Spleen (tissue), 11 donors: ENCODE measurements at regions not wholly inside any gene's neighbourhood (a gene's known extent, or its start where the extent isn't known, plus 50 kb on each side); places are given as distances from the start of the nearest gene placed in this dataset.

Source experiments
- DNase-seq: peaks from one replicate; pipeline ENCODE4 v3.0.0-alpha.2; 2020
- H3K27ac ChIP-seq, 8 donors: fragments of 200-600 bp; sonication (generic) in 7 of 8; 1 replicate in 4 of 8; 2 replicates in 4 of 8; pipeline versions ENCODE4 v1.5.0 to v1.8.0; 2016 to 2021; ENCODE audit warnings: inconsistent platforms in 4 of 8, mild to moderate bottlenecking in 4 of 8, moderate library complexity in 1 of 8
- H3K27me3 ChIP-seq, 7 donors: fragments of 200-600 bp; sonication (generic) in 6 of 7; replicated peaks in 1 of 7; 1 replicate in 4 of 7; 2 replicates in 3 of 7; pipeline versions ENCODE4 v1.5.0 to v1.8.0; 2016 to 2021; ENCODE audit warnings: inconsistent platforms in 3 of 7, mild to moderate bottlenecking in 1 of 7
- H3K36me3 ChIP-seq, 6 donors: fragments of 200-600 bp; sonication (generic) in 5 of 6; 1 replicate in 4 of 6; 2 replicates in 2 of 6; pipeline versions ENCODE4 v1.5.0 to v1.8.0; 2016 to 2021; ENCODE audit warnings: inconsistent platforms in 2 of 6
- H3K4me1 ChIP-seq, 6 donors: fragments of 200-600 bp; sonication (generic) in 5 of 6; 1 replicate in 3 of 6; 2 replicates in 3 of 6; pipeline versions ENCODE4 v1.5.0 to v1.8.0; 2016 to 2021; ENCODE audit warnings: inconsistent platforms in 3 of 6
- H3K4me3 ChIP-seq, 8 donors: fragments of 200-600 bp; sonication (generic) in 7 of 8; 1 replicate in 4 of 8; 2 replicates in 4 of 8; pipeline versions ENCODE4 v1.5.0 to v1.8.0; 2016 to 2021; ENCODE audit warnings: inconsistent platforms in 4 of 8, mild to moderate bottlenecking in 4 of 8, moderate library complexity in 2 of 8
- H3K9me3 ChIP-seq, 8 donors: fragments of 200-600 bp; sonication (generic) in 7 of 8; 1 replicate in 4 of 8; 2 replicates in 4 of 8; pipeline versions ENCODE4 v1.5.0 to v1.8.0; 2016 to 2021; ENCODE audit warnings: inconsistent platforms in 4 of 8
- POLR2A ChIP-seq, 3 donors: fragments of 450-650 bp; IDR thresholded peaks; one replicate each; pipeline ENCODE4 v1.5.1; 2017; ENCODE audit warnings: antibody characterized with exemption in 3 of 3, mild to moderate bottlenecking in 1 of 3
- POLR2AphosphoS5 ChIP-seq, 3 donors: sonication (generic); formaldehyde crosslinking; IDR thresholded peaks; one replicate each; pipeline ENCODE4 v1.5.1; 2017; ENCODE audit warnings: antibody characterized with exemption in 3 of 3
- WGBS, 5 donors: extraction: QIAGEN DNeasy Blood & Tissue Kit in 3 of 5; methylation state at CpG; one replicate each; pipeline versions ENCODE4 v1.1.5 to v1.1.7; 2013 to 2018; 5-methylcytosine and 5-hydroxymethylcytosine counted together
- intact Hi-C: fragments of 100-400 bp; cut with DNase I; formaldehyde crosslinking; loops from one replicate; pipeline ENCODE4 v1.15.0; 2023; ENCODE audit warnings: low total_unique reads
- TF ChIP-seq, protein P1 (sequence below), 11 experiments: fragments of 200-600 bp in 7 of 11; fragments of 450-650 bp in 4 of 11; sonication (generic) in 4 of 11; IDR thresholded peaks in 8 of 11; conservative IDR thresholded peaks in 3 of 11; 1 replicate in 7 of 11; 2 replicates in 4 of 11; pipeline versions ENCODE4 v1.4.0 to v1.8.0; 2016 to 2021; ENCODE audit warnings: antibody characterized with exemption in 11 of 11, inconsistent platforms in 4 of 11, mild to moderate bottlenecking in 1 of 11
- donor health status: healthy with polysubstance abuse.
- donor health status: DM: no; HTN: no; CAD: no; lungs with moderate emphysema.
- donor health status: DM: no; HTN: no; CAD: no.
- donor health status: Bipolar disorder and iron deficiency.
- donor health status: healthy.
- donor health status: DM: no; HTN: no; CAD: no.
- donor health status: DM: yes; HTN: yes; CAD: no.

DNA sequence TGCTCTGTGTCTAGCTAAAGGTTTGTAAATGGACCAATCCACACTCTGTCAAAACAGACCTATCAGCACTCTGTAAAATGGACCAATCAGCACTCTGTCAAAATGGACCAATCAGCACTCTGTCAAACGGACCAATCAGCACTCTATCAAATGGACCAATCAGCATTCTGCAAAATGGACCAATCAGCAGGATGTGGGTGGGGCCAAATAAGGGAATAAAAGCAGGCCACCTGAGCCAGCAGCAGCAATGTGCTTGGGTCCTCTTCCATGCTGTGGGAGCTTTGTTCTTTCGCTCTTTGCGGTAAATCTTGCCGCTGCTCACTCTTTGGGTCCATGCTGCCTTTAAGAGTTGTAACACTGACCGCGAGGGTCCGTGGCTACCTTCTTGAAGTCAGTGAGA, 740.5 kb upstream of the POM121L12 start:
- Histone ChIP-seq H3K4me1 (no peaks in the 10 kb centered on the region), H3K9me3 (peaks cover 0 to 28% (median 17%) of the 10 kb centered on the region in 8 donors), H3K36me3 (no peaks in the 10 kb centered on the region), H3K4me3 (no peak overlapping the region), H3K27ac (no peak overlapping the region), H3K27me3 (no peaks in the 10 kb centered on the region)
- no peak for DNase-seq
- intact Hi-C loops: no loop called here
- TF ChIP-seq, protein P1, sequence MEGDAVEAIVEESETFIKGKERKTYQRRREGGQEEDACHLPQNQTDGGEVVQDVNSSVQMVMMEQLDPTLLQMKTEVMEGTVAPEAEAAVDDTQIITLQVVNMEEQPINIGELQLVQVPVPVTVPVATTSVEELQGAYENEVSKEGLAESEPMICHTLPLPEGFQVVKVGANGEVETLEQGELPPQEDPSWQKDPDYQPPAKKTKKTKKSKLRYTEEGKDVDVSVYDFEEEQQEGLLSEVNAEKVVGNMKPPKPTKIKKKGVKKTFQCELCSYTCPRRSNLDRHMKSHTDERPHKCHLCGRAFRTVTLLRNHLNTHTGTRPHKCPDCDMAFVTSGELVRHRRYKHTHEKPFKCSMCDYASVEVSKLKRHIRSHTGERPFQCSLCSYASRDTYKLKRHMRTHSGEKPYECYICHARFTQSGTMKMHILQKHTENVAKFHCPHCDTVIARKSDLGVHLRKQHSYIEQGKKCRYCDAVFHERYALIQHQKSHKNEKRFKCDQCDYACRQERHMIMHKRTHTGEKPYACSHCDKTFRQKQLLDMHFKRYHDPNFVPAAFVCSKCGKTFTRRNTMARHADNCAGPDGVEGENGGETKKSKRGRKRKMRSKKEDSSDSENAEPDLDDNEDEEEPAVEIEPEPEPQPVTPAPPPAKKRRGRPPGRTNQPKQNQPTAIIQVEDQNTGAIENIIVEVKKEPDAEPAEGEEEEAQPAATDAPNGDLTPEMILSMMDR (IDR thresholded peaks at IDR 0.05 in 8 of 11, conservative IDR thresholded peaks at IDR 0.05 in 3 of 11): no peak
- TF ChIP-seq POLR2AphosphoS5 (IDR thresholded peaks at IDR 0.05): no peak
- no peak for TF ChIP-seq POLR2A (IDR thresholded peaks at IDR 0.05)
- WGBS, 5 donors: 83 to 88% (median 84%) methylated on average over 7 of the region's 7 CpGs

DNA sequence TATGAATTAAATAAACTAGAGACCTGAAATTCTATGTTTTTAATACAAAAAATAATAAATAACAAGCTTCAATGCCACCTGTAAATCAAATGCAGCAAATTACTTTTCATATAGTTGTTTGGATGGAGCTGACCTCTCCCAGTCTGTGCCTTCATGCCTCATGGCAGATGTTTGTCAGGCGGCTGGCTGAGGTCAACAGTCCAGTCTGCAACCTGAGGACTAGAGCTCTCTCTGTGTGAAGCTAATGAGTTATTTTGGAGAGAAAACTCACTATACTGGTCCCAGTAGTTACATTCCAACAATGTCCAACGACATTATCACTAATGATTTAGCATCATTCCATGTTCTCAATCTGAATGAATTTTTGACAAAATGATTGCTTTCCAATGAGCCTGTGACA, 746.2 kb upstream of the POM121L12 start:
- WGBS, 5 donors: 64 to 79% (median 72%) methylated on average over 2 of the region's 2 CpGs
- DNase-seq: no peak
- Histone ChIP-seq H3K4me3 (no peak overlapping the region), H3K9me3 (peaks cover 0 to 5% (median 0%) of the 10 kb centered on the region in 8 donors), H3K27ac (no peak overlapping the region), H3K27me3 (no peaks in the 10 kb centered on the region), H3K4me1 (no peaks in the 10 kb centered on the region), H3K36me3 (no peaks in the 10 kb centered on the region)
- TF ChIP-seq POLR2AphosphoS5 (IDR thresholded peaks at IDR 0.05): no peak
- TF ChIP-seq POLR2A (IDR thresholded peaks at IDR 0.05): no peak
- TF ChIP-seq, protein P1 (IDR thresholded peaks at IDR 0.05 in 8 of 11, conservative IDR thresholded peaks at IDR 0.05 in 3 of 11): no peak
- intact Hi-C loops: no loop called here

DNA sequence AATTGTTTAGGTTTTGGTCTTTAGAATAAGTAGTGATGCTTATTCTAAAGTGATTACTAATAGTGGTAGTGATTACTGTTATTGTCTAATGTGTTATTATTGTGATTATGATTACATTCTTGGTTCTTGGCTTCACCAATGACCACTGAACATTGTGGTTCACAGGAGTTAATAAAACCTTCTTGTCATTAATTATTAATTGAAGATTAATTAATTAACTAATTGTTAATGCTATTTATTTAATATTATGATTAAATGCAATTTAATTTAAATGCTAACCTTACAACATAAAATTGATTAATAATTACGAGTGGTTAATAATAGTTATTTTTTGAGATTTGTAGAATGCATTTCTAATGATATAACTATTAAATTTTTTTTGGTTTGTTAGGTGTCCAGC, 747.7 kb upstream of the POM121L12 start:
- TF ChIP-seq POLR2A (IDR thresholded peaks at IDR 0.05): no peak
- no peak for TF ChIP-seq POLR2AphosphoS5 (IDR thresholded peaks at IDR 0.05)
- TF ChIP-seq, protein P1 (IDR thresholded peaks at IDR 0.05 in 8 of 11, conservative IDR thresholded peaks at IDR 0.05 in 3 of 11): no peak
- no peaks in the 10 kb centered on the region for H3K36me3 ChIP-seq
- intact Hi-C loops: no loop called here
- no peaks in the 10 kb centered on the region for H3K27me3 ChIP-seq
- no peak overlapping the region for H3K4me3 ChIP-seq
- no peak overlapping the region for H3K27ac ChIP-seq
- WGBS, 5 donors: 82 to 93% (median 84%) methylated on average over 1 of the region's 1 CpG
- peaks cover 0 to 7% (median 0%) of the 10 kb centered on the region in 8 donors for H3K9me3 ChIP-seq
- no peak for DNase-seq
- H3K4me1 ChIP-seq: no peaks in the 10 kb centered on the region

DNA sequence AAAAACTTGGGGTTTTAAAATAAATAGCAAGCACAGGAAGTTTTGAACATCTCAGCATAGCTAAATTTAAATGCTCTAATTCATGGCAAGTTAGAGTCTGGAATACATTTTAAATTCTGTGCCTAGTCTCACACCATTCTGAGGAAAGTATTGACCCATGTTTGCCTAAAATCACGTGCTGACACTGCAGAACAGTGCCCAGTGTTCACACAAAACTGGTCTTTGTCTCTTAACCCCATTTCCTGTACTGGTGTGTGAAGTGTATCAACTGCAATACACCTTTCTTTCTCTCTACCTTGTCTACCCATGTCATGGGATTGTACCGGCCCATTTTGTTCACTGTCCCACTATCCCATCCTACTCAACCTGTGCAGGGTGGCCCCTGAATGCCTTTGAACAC, 749.7 kb upstream of the POM121L12 start:
- no peak for DNase-seq
- H3K4me3 ChIP-seq: no peak overlapping the region
- H3K27me3 ChIP-seq: no peaks in the 10 kb centered on the region
- peaks cover 0 to 18% (median 12%) of the 10 kb centered on the region in 8 donors for H3K9me3 ChIP-seq
- TF ChIP-seq POLR2AphosphoS5 (IDR thresholded peaks at IDR 0.05) (no peak), POLR2A (IDR thresholded peaks at IDR 0.05) (no peak)
- TF ChIP-seq, protein P1 (IDR thresholded peaks at IDR 0.05 in 8 of 11, conservative IDR thresholded peaks at IDR 0.05 in 3 of 11): no peak
- intact Hi-C loops: no loop called here
- WGBS, 5 donors: 54 to 61% (median 59%) methylated on average over 2 of the region's 2 CpGs
- no peak overlapping the region for H3K27ac ChIP-seq
- no peaks in the 10 kb centered on the region for H3K4me1 ChIP-seq
- no peaks in the 10 kb centered on the region for H3K36me3 ChIP-seq
